IMR-90 (cell line): ENCODE measurements at regions not wholly inside any gene's neighbourhood (a gene's known extent, or its start where the extent isn't known, plus 50 kb on each side); places are given as distances from the start of the nearest gene placed in this dataset.

Source experiments
- ATAC-seq: fragments of 200-7000 bp; cut with Tn5 transposase; 2 replicates; pipeline ENCODE4 v1.9.1; 2020; ENCODE audit warnings: low read depth, mild to moderate bottlenecking, moderate library complexity
- BruUV-seq: library from RNA; stranded (reverse); fragments of 400-500 nt; replicated peaks from 2 replicates; lab custom pipeline; 2021; lab: Mats Ljungman, UMichigan
- CTCF ChIA-PET: fragments of 300-600 bp; formaldehyde crosslinking; extraction: SDS; loops from one replicate; lab custom pipeline; 2021; ENCODE audit warnings: antibody characterized with exemption; lab: Yijun Ruan, JAX
- POLR2A ChIA-PET: fragments of 300-600 bp; sonication (Branson Sonifier 250); formaldehyde crosslinking; loops from one replicate; lab custom pipeline; 2022; ENCODE audit warnings: antibody characterized with exemption; ENCODE audit not compliant: unreplicated experiment; lab: Charles Lee
- DNase-seq: peaks from one replicate; pipeline ENCODE4 v3.0.0; 2013
- H2AFZ ChIP-seq: replicated peaks from 2 replicates; pipeline ENCODE3; 2013; ENCODE audit warnings: low read length, mild to moderate bottlenecking; ENCODE audit not compliant: poor library complexity
- H2AK5ac ChIP-seq: 2 replicates; pipeline ENCODE4 v1.6.1; 2013; ENCODE audit warnings: low read depth, low read length, inconsistent platforms
- H2AK9ac ChIP-seq: replicated peaks from 2 replicates; pipeline ENCODE3; 2013; ENCODE audit warnings: mild to moderate bottlenecking, low read depth, low read length, moderate library complexity; ENCODE audit not compliant: poor library complexity
- H2BK120ac ChIP-seq: 2 replicates; pipeline ENCODE4 v1.6.1; 2013; ENCODE audit warnings: low read depth, low read length, inconsistent platforms
- H2BK15ac ChIP-seq: 3 replicates; pipeline ENCODE4 v1.6.1; 2013; ENCODE audit warnings: low read depth, low read length, inconsistent platforms
- H2BK20ac ChIP-seq: 2 replicates; pipeline ENCODE4 v1.6.1; 2013; ENCODE audit warnings: low read depth, mild to moderate bottlenecking, inconsistent platforms, low read length, moderate library complexity
- H2BK5ac ChIP-seq: 2 replicates; pipeline ENCODE4 v1.6.1; 2013; ENCODE audit warnings: mild to moderate bottlenecking, low read depth, low read length, inconsistent platforms; ENCODE audit not compliant: poor library complexity, severe bottlenecking
- H3K14ac ChIP-seq: replicated peaks from 2 replicates; pipeline ENCODE4 v1.6.1; 2013; ENCODE audit warnings: low read depth, low read length, inconsistent platforms
- H3K18ac ChIP-seq: 2 replicates; pipeline ENCODE4 v1.6.1; 2013; ENCODE audit warnings: low read depth, low read length, control low read depth
- H3K23ac ChIP-seq: 2 replicates; pipeline ENCODE4 v1.6.1; 2013; ENCODE audit warnings: low read depth, low read length, inconsistent platforms
- H3K27ac ChIP-seq: 2 replicates; pipeline ENCODE4 v1.5.1; 2013; ENCODE audit warnings: mild to moderate bottlenecking, control low read depth, low read length; ENCODE audit not compliant: insufficient read depth
- H3K27me3 ChIP-seq: 2 replicates; pipeline ENCODE4 v1.6.1; 2013; ENCODE audit warnings: low read length; ENCODE audit not compliant: control insufficient read depth, insufficient read depth
- H3K36me3 ChIP-seq: 2 replicates; pipeline ENCODE4 v1.6.1; 2013; ENCODE audit warnings: low read length, mixed read lengths; ENCODE audit not compliant: control insufficient read depth, insufficient read depth
- H3K4ac ChIP-seq: 2 replicates; pipeline ENCODE4 v1.6.1; 2013; ENCODE audit warnings: low read depth, low read length, inconsistent platforms
- H3K4me1 ChIP-seq: 2 replicates; pipeline ENCODE4 v1.6.1; 2013; ENCODE audit warnings: low read length, mixed read lengths; ENCODE audit not compliant: control insufficient read depth, insufficient read depth
- H3K4me2 ChIP-seq: 2 replicates; pipeline ENCODE4 v1.6.1; 2013; ENCODE audit warnings: low read depth, mild to moderate bottlenecking, control low read depth, low read length, moderate library complexity
- H3K4me3 ChIP-seq: 2 replicates; pipeline ENCODE4 v1.5.1; 2013; ENCODE audit warnings: low read depth, mild to moderate bottlenecking, control low read depth, low read length, moderate library complexity; ENCODE audit not compliant: insufficient read depth
- H3K56ac ChIP-seq: 2 replicates; pipeline ENCODE4 v1.6.1; 2013; ENCODE audit warnings: low read length, inconsistent platforms; ENCODE audit not compliant: insufficient read depth; ENCODE audit errors: extremely low read depth
- H3K79me1 ChIP-seq, 2 experiments: 2 replicates each; pipeline ENCODE4 v1.6.1; 2013; ENCODE audit warnings: low read length in 2 of 2, inconsistent platforms in 1 of 2, low read depth in 1 of 2
- H3K9ac ChIP-seq: 2 replicates; pipeline ENCODE4 v1.6.1; 2013; ENCODE audit warnings: low read depth, low read length, control low read depth
- H3K9me1 ChIP-seq: 2 replicates; pipeline ENCODE4 v1.6.1; 2013; ENCODE audit warnings: low read length, inconsistent platforms; ENCODE audit not compliant: insufficient read depth
- H3K9me3 ChIP-seq: 2 replicates; pipeline ENCODE4 v1.6.1; 2013; ENCODE audit warnings: low read length; ENCODE audit not compliant: control insufficient read depth, insufficient read depth
- H4K20me1 ChIP-seq: 2 replicates; pipeline ENCODE4 v1.6.1; 2013; ENCODE audit warnings: low read length, inconsistent platforms; ENCODE audit not compliant: insufficient read depth
- H4K5ac ChIP-seq: 2 replicates; pipeline ENCODE4 v1.6.1; 2013; ENCODE audit warnings: mild to moderate bottlenecking, low read depth, low read length, control low read depth
- H4K8ac ChIP-seq, 2 experiments: 2 replicates each; pipeline ENCODE4 v1.6.1; 2013; ENCODE audit warnings: low read depth in 2 of 2, low read length in 2 of 2, control low read depth in 1 of 2, inconsistent platforms in 1 of 2
- H4K91ac ChIP-seq: 2 replicates; pipeline ENCODE4 v1.6.1; 2013; ENCODE audit warnings: low read depth, low read length, inconsistent platforms; ENCODE audit not compliant: insufficient read depth
- WGBS, 2 experiments: methylation state at CpG; one replicate each; pipeline versions ENCODE4 v1.1.5 to v1.1.7; 2013; ENCODE audit warnings: missing lambda C conversion rate in 2 of 2; ENCODE audit not compliant: insufficient read length in 1 of 2; ENCODE audit errors: extremely low coverage in 2 of 2; 5-methylcytosine and 5-hydroxymethylcytosine counted together
- dilution Hi-C: fragments of 300-500 bp; cut with HindIII; formaldehyde crosslinking; loops from one replicate; pipeline ENCODE4 v1.14.3; 2018; ENCODE audit warnings: low sequenced_read_pairs; ENCODE audit not compliant: unreplicated experiment
- in situ Hi-C: fragments of 300-500 bp; cut with MboI; formaldehyde crosslinking; loops from 3 replicates; pipeline ENCODE4 v1.14.3; 2019; ENCODE audit warnings: low sequenced_read_pairs, inconsistent platforms, mixed read lengths
- intact Hi-C: fragments of 100-400 bp; cut with micrococcal nuclease; formaldehyde crosslinking; loops from 2 replicates; pipeline ENCODE4 v1.10.0; 2022
- TF ChIP-seq, protein P1 (sequence below): fragments of 150-350 bp; IDR thresholded peaks from 2 replicates; pipeline ENCODE4 v1.6.1; 2017; ENCODE audit warnings: mild to moderate bottlenecking, antibody characterized with exemption, low read length, low read depth

DNA sequence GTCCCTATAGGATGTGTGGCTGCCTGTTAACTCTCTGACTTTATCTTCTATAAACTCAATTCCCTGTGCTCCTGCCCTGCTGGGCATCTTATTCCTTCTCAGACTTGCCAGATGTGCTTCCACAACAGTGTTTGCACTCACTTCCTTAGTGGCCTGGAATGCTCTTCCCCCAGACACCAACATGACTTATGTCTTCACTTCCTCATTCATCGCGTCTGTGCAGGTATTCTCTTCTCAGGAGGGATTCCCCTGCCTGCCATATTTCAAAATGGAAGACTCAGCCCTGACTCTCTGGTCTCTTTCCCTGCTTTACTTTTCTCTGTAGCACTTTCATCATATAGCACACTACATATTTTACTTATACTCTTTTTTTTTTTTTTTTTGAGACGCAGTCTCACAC, 344.0 kb downstream of the CENPC start:
- intact Hi-C loops: no loop called here
- ChIA-PET CTCF (no interaction called here), POLR2A (no interaction called here)
- Histone ChIP-seq H2AFZ (no peak overlapping the region), H4K8ac (no peak overlapping the region), H4K91ac (no peak overlapping the region), H2AK9ac (no peak overlapping the region), H3K9me3 (peaks cover 5% of the 10 kb centered on the region; the same call in 1 of the 2 replicates), H3K27me3 (no peaks in the 10 kb centered on the region), H3K9ac (no peak overlapping the region), H3K23ac (no peak overlapping the region), H3K79me1 (no peaks in the 10 kb centered on the region), H3K56ac (no peak overlapping the region), H3K4me2 (no peak overlapping the region), H2BK120ac (no peak overlapping the region), H3K18ac (no peak overlapping the region), H3K4me3 (no peak overlapping the region), H3K14ac (no peak overlapping the region), H3K9me1 (no peaks in the 10 kb centered on the region), H4K5ac (no peak overlapping the region), H3K4ac (no peak overlapping the region), H3K4me1 (no peaks in the 10 kb centered on the region), H2BK20ac (no peak overlapping the region), H3K27ac (no peak overlapping the region), H2BK5ac (no peak overlapping the region), H4K20me1 (no peaks in the 10 kb centered on the region), H2BK15ac (no peak overlapping the region), H2AK5ac (no peak overlapping the region), H3K36me3 (no peaks in the 10 kb centered on the region)
- DNase-seq (no peak), ATAC-seq (no peak)
- TF ChIP-seq, protein P1, sequence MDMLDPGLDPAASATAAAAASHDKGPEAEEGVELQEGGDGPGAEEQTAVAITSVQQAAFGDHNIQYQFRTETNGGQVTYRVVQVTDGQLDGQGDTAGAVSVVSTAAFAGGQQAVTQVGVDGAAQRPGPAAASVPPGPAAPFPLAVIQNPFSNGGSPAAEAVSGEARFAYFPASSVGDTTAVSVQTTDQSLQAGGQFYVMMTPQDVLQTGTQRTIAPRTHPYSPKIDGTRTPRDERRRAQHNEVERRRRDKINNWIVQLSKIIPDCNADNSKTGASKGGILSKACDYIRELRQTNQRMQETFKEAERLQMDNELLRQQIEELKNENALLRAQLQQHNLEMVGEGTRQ: no peak
- BruUV-seq: no TSS peak
- no CpG with 5 or more reads among the region's 3 CpGs for WGBS, 2 experiments
- dilution Hi-C loops: no loop called here
- in situ Hi-C loops: no loop called here
